HCT116 (cell line): ENCODE measurements at regions not wholly inside any gene's neighbourhood (a gene's known extent, or its start where the extent isn't known, plus 50 kb on each side); places are given as distances from the start of the nearest gene placed in this dataset.

Experiments used
- CBX3 ChIP-seq: IDR thresholded peaks from 2 replicates; pipeline ENCODE4 v1.6.1; 2012; ENCODE audit warnings: low read depth
- CEBPB ChIP-seq: IDR thresholded peaks from 2 replicates; pipeline ENCODE4 v1.6.1; 2012; ENCODE audit warnings: low read depth
- CTCF ChIP-seq, 3 experiments: fragments of 200-600 bp in 1 of 3; sonication (generic) in 1 of 3; IDR thresholded peaks in 2 of 3; conservative IDR thresholded peaks in 1 of 3; 2 replicates each; pipeline ENCODE4 v1.5.1; 2012 to 2017; ENCODE audit warnings: low read depth in 2 of 3, low read length in 2 of 3, antibody characterized with exemption in 1 of 3, borderline replicate concordance in 1 of 3, control low read depth in 1 of 3, mild to moderate bottlenecking in 1 of 3, mixed read lengths in 1 of 3, mixed run types in 1 of 3, moderate library complexity in 1 of 3; ENCODE audit not compliant: insufficient read depth in 1 of 3
- ELF1 ChIP-seq: IDR thresholded peaks from 2 replicates; pipeline ENCODE4 v1.6.1; 2012; ENCODE audit warnings: low read depth, borderline replicate concordance
- EZH2 ChIP-seq: fragments of 200-600 bp; sonication (generic); IDR thresholded peaks from 2 replicates; pipeline ENCODE4 v1.6.1; 2017; ENCODE audit warnings: antibody characterized with exemption, mixed run types
- JUND ChIP-seq: IDR thresholded peaks from 2 replicates; pipeline ENCODE4 v1.6.1; 2012
- MAX ChIP-seq: IDR thresholded peaks from 2 replicates; pipeline ENCODE4 v1.6.1; 2012
- POLR2A ChIP-seq: IDR thresholded peaks from 2 replicates; pipeline ENCODE4 v1.7.0; 2011; ENCODE audit warnings: borderline replicate concordance; ENCODE audit not compliant: insufficient read depth, insufficient read length; ENCODE audit errors: extremely low read depth
- POLR2AphosphoS5 ChIP-seq: IDR thresholded peaks from 2 replicates; pipeline ENCODE4 v1.6.1; 2011; ENCODE audit warnings: mild to moderate bottlenecking, low read depth, low read length, moderate library complexity
- RAD21 ChIP-seq: IDR thresholded peaks from 2 replicates; pipeline ENCODE4 v1.6.1; 2012; ENCODE audit warnings: low read depth, mild to moderate bottlenecking
- SIN3A ChIP-seq: IDR thresholded peaks from 2 replicates; pipeline ENCODE4 v1.6.1; 2012; ENCODE audit warnings: low read depth
- TCF7L2 ChIP-seq: IDR thresholded peaks from 2 replicates; pipeline ENCODE4 v1.7.0; 2011; ENCODE audit warnings: borderline replicate concordance, inconsistent platforms; ENCODE audit not compliant: insufficient read depth, insufficient read length; ENCODE audit errors: extremely low read depth
- ZNF274 ChIP-seq: fragments of 200-500 bp; sonication (Bioruptor generic); IDR thresholded peaks from 2 replicates; pipeline ENCODE4 v1.6.1; 2014; ENCODE audit warnings: mild to moderate bottlenecking, low read depth, low read length, inconsistent platforms
- TF ChIP-seq, protein P1 (sequence below): IDR thresholded peaks from 2 replicates; pipeline ENCODE4 v1.6.1; 2011; ENCODE audit warnings: mild to moderate bottlenecking, low read length, moderate library complexity; ENCODE audit not compliant: insufficient replicate concordance; ENCODE audit errors: extremely low read depth

DNA sequence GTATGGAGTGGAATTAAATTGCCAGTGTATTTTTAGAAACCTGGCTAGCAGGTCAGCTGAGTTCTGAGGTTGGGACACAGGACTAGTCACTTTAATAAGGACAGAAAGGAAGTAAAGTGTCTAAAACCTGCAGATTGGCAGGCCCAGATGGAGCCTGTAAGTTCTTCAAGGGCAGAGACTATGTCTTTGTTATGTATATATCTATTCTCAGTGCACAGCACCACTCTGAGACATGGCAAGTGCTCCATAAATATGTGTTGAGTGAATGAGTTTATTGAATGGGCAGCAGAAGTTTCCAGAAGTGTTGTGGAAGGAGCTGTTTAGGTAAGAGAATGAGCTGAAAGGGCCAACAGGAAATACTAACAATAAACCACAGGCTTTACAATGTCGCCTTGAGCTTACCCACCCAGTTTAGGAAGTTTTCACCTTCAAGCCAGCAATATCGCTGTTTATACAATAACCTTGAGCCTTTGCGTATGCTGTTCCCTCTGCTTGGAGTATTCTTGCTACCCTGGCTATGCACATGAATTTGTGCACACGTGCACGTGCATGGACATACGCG, 109.5 kb upstream of the TMPO start:
- TF ChIP-seq CTCF (IDR thresholded peaks at IDR 0.05 in 2 of 3, conservative IDR thresholded peaks at IDR 0.05 in 1 of 3; ENCODE audit: borderline replicate concordance in 1 of 3, insufficient read depth in 1 of 3, low read depth in 2 of 3, low read length in 2 of 3) (no peak), EZH2 (no peak), MAX (no peak), TCF7L2 (no peak), POLR2A (no peak), JUND (no peak), POLR2AphosphoS5 (no peak), SIN3A (no peak), ELF1 (no peak), ZNF274 (no peak), RAD21 (no peak), CBX3 (no peak), CEBPB (no peak)
- TF ChIP-seq, protein P1, sequence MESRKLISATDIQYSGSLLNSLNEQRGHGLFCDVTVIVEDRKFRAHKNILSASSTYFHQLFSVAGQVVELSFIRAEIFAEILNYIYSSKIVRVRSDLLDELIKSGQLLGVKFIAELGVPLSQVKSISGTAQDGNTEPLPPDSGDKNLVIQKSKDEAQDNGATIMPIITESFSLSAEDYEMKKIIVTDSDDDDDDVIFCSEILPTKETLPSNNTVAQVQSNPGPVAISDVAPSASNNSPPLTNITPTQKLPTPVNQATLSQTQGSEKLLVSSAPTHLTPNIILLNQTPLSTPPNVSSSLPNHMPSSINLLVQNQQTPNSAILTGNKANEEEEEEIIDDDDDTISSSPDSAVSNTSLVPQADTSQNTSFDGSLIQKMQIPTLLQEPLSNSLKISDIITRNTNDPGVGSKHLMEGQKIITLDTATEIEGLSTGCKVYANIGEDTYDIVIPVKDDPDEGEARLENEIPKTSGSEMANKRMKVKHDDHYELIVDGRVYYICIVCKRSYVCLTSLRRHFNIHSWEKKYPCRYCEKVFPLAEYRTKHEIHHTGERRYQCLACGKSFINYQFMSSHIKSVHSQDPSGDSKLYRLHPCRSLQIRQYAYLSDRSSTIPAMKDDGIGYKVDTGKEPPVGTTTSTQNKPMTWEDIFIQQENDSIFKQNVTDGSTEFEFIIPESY: no peak
